PC-9 (cell line): ENCODE measurements at regions not wholly inside any gene's neighbourhood (a gene's known extent, or its start where the extent isn't known, plus 50 kb on each side); places are given as distances from the start of the nearest gene placed in this dataset.

Experiments
- EZH2 ChIP-seq: fragments of 200-600 bp; sonication (generic); IDR thresholded peaks from 2 replicates; pipeline ENCODE4 v1.8.0; 2017; ENCODE audit warnings: antibody characterized with exemption, low read depth
- TF ChIP-seq, protein P1 (sequence below): fragments of 200-600 bp; sonication (generic); conservative IDR thresholded peaks from 2 replicates; pipeline ENCODE4 v1.6.1; 2017; ENCODE audit warnings: mixed run types, antibody characterized with exemption, mild to moderate bottlenecking, moderate library complexity

DNA sequence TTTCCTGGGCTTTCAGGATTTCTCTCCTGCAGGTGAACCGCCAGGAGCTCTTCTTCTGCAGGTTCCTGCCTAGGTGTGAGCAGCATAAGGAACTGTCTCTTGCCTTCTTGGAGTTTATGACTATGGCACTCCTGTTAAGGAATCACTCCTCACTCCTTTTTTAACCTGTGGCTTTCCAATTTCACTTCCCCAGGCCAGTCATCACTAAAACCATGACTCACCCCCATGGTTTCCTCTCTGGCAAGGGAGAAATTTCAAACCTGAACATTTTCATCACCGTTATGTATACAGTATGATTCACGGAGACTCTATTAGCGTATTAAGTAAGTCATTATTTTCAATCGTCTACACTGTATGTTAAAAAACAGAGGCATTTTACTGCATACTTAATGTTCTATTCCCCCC lies 78.2 kb upstream of the ARID1B start:
- TF ChIP-seq, protein P1, sequence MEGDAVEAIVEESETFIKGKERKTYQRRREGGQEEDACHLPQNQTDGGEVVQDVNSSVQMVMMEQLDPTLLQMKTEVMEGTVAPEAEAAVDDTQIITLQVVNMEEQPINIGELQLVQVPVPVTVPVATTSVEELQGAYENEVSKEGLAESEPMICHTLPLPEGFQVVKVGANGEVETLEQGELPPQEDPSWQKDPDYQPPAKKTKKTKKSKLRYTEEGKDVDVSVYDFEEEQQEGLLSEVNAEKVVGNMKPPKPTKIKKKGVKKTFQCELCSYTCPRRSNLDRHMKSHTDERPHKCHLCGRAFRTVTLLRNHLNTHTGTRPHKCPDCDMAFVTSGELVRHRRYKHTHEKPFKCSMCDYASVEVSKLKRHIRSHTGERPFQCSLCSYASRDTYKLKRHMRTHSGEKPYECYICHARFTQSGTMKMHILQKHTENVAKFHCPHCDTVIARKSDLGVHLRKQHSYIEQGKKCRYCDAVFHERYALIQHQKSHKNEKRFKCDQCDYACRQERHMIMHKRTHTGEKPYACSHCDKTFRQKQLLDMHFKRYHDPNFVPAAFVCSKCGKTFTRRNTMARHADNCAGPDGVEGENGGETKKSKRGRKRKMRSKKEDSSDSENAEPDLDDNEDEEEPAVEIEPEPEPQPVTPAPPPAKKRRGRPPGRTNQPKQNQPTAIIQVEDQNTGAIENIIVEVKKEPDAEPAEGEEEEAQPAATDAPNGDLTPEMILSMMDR: no peak
- no peak for TF ChIP-seq EZH2
